ENCODE measurements at regions not wholly inside any gene's neighbourhood (a gene's known extent, or its start where the extent isn't known, plus 50 kb on each side); places are given as distances from the start of the nearest gene placed in this dataset.
"Not testable (repeated sequence)": the region's sequence is repeated elsewhere in the genome, so short reads cannot be mapped to it uniquely, and the experiment has no call there.

- peak; percentile 0 for DNase-seq
Measured at GRCh38 chr7:52775876-52776275, 259.6 kb upstream of the POM121L12 start.

GRCh38 chr7:52771177-52771576 is 264.3 kb upstream of the POM121L12 start:
- DNase-seq = no peak

- DNase-seq = no peak
Measured at GRCh38 chr7:52764492-52765169, 270.8 kb upstream of the POM121L12 start.

GRCh38 chr7:52758356-52758755 is 277.1 kb upstream of the POM121L12 start:
- DNase-seq = no peak

DNA sequence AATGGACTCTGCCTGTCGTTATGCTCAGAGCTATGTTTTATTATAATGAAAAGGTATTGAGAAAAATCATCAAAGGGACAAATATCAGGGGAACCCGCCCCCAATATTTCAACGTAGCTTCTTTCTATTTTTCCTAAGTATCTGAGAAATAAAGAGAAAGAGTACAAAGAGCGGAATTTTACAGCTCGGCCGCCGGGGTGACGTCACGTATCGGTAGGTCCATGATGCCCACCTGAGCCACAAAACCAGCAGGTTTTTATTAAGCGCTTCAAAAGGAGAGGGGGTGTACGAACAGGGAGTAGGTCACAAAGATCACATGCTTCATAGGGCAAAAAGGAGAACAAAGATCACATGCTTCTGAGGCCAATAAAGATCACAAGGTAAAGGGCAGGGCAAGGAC is 281.6 kb upstream of the POM121L12 start:
- no peak for DNase-seq

- DNase-seq = no peak
Measured at GRCh38 chr7:52752891-52753290, 282.5 kb upstream of the POM121L12 start.

DNA sequence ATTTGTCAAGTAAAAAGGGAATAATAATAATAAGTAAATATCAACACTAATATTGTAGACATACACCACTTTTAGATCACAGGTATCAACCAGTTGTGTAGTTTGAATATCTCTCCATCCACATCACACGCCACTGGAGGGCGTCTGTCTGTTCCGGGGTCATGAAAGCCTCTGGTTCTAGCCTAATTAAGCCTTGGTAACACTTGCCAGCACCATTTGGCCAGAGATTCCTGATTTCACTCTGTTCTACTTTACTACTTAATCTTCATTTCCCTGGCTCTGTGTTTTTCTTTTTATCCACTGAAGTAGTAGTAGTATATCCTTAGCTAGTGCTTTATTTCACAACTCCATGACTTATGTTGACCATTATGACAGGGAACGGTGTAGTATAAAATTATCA is 285.6 kb upstream of the POM121L12 start:
- DNase-seq = peak; percentile 1

GRCh38 chr7:52747817-52748216 is 287.6 kb upstream of the POM121L12 start:
- DNase-seq = no peak

GRCh38 chr7:52741670-52742290 is 293.7 kb upstream of the POM121L12 start:
- DNase-seq = no peak

DNA sequence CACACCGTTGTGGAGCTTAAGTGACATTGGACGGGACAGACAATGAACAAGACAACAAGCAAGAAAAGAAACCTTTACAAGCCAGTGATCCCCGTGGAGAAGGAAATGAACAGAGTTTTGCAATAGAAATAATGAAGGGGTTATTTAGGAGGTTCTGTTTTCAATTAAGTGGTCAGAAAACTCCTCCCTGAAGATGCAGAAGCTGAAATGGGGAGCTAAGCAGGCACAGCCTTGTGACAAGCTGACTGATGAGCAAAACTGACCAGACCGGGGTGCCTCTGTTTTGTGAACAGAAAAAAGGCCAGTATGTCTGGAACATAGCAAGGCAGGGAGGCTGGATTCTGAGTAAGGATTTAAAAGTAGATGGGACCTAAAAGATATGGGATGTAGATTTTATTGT is 299.8 kb upstream of the POM121L12 start:
- DNase-seq = no peak

DNA sequence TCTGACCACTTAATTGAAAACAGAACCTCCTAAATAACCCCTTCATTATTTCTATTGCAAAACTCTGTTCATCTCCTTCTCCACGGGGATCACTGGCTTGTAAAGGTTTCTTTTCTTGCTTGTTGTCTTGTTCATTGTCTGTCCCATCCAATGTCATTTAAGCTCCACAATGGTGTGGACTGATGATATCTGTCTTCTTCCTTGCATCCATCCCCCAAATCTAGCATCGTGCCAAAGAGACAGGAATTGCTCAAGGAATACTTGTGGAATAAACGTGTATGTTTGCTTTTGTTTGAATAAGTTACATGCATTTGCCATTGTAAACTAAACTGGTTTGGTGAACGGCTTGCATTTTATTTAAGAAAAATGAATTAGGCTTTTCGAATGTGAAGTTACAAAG is 306.8 kb upstream of the POM121L12 start:
- DNase-seq = not testable (repeated sequence)

- no peak for DNase-seq
Measured at GRCh38 chr7:52727632-52728031, 307.8 kb upstream of the POM121L12 start.

DNA sequence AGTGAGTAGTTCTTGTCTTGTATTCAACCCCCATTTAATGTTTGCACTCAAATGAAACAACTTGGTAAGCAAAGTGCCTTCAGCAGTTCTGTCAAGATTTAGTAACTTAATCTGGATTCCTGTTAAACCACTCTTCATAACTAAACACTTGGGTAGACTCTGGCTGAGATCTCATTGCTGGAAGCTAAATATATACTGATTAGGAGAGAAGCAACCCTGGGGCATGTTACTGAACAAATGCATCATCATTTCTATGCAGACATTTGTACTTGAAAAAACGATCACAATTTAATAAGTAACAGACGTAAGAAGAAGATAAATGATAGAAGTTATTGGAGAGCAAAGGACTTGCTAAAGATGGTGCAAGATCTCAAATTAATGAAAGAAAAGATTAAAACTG is 308.4 kb upstream of the POM121L12 start:
- no peak for DNase-seq

GRCh38 chr7:52726493-52726892 is 308.9 kb upstream of the POM121L12 start:
- no peak for DNase-seq

DNA sequence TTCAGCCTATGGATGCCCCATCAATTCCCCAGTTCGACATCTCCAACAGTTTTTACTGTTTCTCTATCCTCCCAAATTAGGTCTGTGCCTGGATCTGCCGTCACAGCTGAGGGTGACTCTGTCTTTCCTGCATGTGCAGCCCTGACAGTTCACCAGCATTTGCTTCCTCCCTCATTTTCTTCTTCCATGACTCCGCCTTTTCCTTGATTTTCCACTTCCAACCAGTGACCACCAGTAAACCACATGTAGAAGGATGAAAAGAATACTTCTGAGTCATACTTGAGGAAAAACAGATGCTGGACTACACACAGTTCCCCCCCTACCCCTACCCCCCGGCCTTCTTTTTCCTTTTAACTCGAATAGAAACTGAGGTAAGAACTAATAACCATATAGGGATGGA is 311.8 kb upstream of the POM121L12 start:
- no peak for DNase-seq

GRCh38 chr7:52720856-52721255 is 314.6 kb upstream of the POM121L12 start:
- no peak for DNase-seq

GRCh38 chr7:52719677-52720076 is 315.8 kb upstream of the POM121L12 start:
- DNase-seq = no peak

DNA sequence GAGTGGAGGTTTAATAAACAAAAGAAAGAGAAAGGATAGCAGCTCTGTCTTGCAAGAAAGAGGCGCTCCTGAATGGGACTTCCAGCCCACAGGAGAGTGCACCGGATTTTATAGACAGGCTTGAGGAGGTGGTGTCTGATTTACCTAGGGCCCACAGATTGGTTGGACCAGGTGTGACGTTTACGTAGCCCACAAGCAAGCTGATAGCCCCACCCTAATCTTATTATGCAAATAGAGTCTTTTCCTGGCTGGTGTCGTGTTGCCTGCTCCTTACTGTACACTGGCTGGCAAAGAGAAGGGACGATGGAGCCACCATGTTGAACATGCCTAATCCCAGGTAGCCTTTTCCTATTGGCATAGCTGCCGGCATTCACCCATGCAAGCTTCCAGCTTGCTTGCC is 319.7 kb upstream of the POM121L12 start:
- DNase-seq = peak; percentile 38

DNA sequence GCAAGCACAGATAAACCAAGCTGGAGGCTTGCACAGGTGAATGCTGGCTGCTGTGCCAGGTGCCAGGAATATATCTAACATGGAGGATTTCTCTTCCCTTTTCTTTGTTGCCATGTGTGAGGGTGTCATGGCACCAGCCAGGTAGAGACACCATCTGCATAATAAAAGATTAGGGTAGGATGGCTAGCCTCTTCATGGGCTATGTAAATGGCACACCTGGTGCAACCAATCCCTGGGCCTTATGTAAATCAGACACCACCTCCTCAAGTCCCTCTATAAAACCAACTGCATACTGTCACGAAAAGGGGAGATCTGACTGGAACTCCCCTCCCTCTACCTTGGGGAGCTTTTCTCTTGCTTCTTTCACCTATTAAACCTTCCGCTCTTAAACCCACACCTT is 322.5 kb upstream of the POM121L12 start:
- DNase-seq = no peak

GRCh38 chr7:52711951-52712350 is 323.5 kb upstream of the POM121L12 start:
- DNase-seq = no peak

DNA sequence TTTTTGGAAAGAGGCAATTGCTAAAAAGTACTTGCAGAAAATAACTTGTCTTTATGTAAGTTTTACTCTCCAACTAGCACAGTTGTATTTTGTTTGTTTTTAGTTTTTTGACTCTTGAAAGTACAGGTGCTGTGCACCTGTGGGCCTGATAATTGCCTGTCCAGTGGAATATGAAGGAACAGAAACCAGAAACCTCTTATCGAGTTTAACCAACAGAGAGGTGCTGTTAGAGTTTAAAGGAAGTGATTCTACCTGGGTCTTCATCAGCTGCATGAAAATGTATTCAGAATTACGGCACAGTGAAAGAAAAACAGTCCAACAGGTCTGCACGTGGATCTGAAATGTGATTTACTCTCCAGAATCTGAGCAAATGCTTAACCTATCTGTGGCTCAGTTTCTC is 326.6 kb upstream of the POM121L12 start:
- DNase-seq = no peak

- DNase-seq = no peak
Measured at GRCh38 chr7:52705768-52706167, 329.7 kb upstream of the POM121L12 start.

DNA sequence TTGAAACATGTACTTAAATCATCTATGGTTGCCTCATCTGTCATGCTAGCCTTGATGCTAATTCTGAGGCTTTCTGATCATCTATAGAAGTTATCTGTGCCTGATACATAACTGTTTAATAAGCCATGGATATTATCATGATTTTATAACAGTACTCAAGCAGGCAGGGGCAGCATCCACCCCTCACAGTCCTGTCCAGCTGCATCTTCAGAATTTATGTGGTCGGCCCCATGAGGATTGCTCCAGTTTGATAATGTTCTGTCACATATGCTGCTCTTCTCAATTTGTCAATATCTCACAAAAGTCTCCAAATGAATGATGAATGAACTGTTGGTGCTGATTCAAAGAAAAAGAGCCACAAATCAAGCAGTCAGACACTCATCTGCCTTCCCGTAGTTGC is 335.1 kb upstream of the POM121L12 start:
- DNase-seq = no peak

DNA sequence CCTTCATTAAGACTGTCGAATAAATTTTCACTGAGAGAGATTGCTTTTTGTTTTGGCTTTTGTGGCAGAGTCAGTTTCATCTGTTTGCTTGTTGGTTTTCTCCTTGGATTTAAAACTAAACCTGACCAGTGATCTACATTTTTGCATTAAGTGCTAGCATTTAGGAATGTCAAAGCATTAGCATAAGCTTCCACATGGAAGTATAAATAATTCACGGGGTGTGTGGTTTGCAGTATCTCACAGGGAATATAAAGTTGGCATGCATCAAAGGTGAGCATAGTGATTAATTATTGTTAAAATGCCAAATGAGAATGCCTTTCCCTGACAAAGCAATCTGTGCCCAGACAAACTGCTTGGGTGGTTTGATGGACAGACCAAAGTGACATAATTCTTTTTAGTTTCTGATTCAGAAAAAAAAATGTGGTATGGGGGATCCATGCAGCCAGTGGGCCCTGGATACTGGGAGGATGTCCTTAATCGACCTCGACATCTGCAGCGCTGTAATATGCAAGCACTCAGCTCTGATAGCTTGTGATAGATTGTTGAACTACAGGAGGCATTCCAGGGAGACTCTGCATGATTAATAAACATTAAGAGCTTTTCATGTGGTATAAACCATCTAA is 339.3 kb upstream of the POM121L12 start:
- DNase-seq = no peak

- DNase-seq = no peak
Measured at GRCh38 chr7:52691257-52691656, 344.2 kb upstream of the POM121L12 start.

Data from NCI-H526 treated with DMSO at 0.1 percent for 48 hours (cell line).